Tibial nerve (tissue), 4 donors: ENCODE measurements at regions not wholly inside any gene's neighbourhood (a gene's known extent, or its start where the extent isn't known, plus 50 kb on each side); places are given as distances from the start of the nearest gene placed in this dataset.

Experiments
- DNase-seq, 2 donors: peaks; one replicate each; pipeline ENCODE4 v3.0.0-alpha.2; 2019; ENCODE audit warnings: low spot score in 2 of 2
- H3K27ac ChIP-seq, 4 donors: fragments of 200-600 bp; sonication (generic) in 3 of 4; one replicate each; pipeline ENCODE4 v1.5.1; 2017 to 2019; ENCODE audit warnings: mild to moderate bottlenecking in 1 of 4
- H3K27me3 ChIP-seq, 2 donors: fragments of 200-600 bp; sonication (generic) in 1 of 2; one replicate each; pipeline versions ENCODE4 v1.5.1 to v1.6.0; 2017 to 2019
- H3K36me3 ChIP-seq, 3 donors: fragments of 200-600 bp; sonication (generic); one replicate each; pipeline ENCODE4 v1.5.1; 2018 to 2019
- H3K4me1 ChIP-seq, 4 donors: fragments of 200-600 bp; sonication (generic) in 3 of 4; one replicate each; pipeline ENCODE4 v1.5.1; 2017 to 2019
- H3K4me3 ChIP-seq, 4 donors: fragments of 200-600 bp; sonication (generic) in 3 of 4; one replicate each; pipeline ENCODE4 v1.5.1; 2017 to 2019; ENCODE audit warnings: mild to moderate bottlenecking in 1 of 4, moderate library complexity in 1 of 4
- H3K9me3 ChIP-seq, 4 donors: fragments of 200-600 bp; sonication (generic) in 3 of 4; one replicate each; pipeline ENCODE4 v1.5.1; 2017 to 2019
- EP300 ChIP-seq, 2 donors: sonication (generic); formaldehyde crosslinking; IDR thresholded peaks; one replicate each; pipeline ENCODE4 v1.6.1; 2017; ENCODE audit warnings: antibody characterized with exemption in 2 of 2, mild to moderate bottlenecking in 1 of 2
- POLR2A ChIP-seq, 2 donors: fragments of 450-650 bp; IDR thresholded peaks; one replicate each; pipeline ENCODE4 v1.6.1; 2017; ENCODE audit warnings: antibody characterized with exemption in 2 of 2, mild to moderate bottlenecking in 2 of 2, moderate library complexity in 2 of 2
- WGBS, 2 donors: methylation state at CpG; one replicate each; pipeline ENCODE4 v1.1.5; 2018; 5-methylcytosine and 5-hydroxymethylcytosine counted together
- TF ChIP-seq, protein P1 (sequence below), 5 experiments: fragments of 200-600 bp in 3 of 5; fragments of 450-650 bp in 2 of 5; sonication (generic) in 3 of 5; IDR thresholded peaks; one replicate each; pipeline ENCODE4 v1.5.1; 2016 to 2019; ENCODE audit warnings: antibody characterized with exemption in 5 of 5, mild to moderate bottlenecking in 3 of 5, moderate library complexity in 2 of 5

DNA sequence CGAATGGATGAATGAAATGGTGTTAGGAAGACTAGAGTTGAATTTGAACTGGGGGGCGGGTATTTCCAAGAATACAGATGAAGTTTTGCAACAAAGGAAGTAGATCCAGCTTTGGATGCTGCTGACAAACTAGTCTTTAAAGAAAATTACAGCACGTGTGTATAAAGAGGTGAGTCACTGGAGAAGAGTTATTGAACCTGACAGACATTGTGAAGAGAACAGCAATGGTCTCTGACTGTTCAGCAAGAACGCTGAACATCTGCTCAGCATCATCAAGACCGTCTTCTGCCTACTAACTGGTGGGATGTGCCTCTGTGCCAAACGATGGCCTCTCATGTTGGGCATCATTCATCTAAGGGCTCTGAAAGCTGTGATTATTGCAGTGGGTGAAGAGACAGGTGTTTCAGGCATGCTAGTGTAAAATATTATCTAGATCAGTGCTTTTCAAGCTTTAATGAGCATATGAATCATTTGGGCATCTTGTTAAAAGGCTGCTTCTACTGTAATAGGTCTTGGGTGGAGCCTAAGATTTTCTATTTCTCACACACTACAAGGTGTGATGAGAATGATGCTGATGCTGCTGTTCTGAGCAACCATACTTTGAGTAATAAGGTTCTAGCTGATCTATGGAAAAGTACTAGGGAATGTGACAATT lies 291.3 kb downstream of the PTEN start:
- 89 to 94% methylated on average over 6 of the region's 6 CpGs for WGBS, 2 donors
- Histone ChIP-seq H3K27ac (no peak overlapping the region), H3K4me1 (peaks cover 0 to 20% (median 10%) of the 10 kb centered on the region in 4 donors), H3K9me3 (no peaks in the 10 kb centered on the region), H3K36me3 (no peaks in the 10 kb centered on the region), H3K4me3 (no peak overlapping the region), H3K27me3 (no peaks in the 10 kb centered on the region)
- TF ChIP-seq POLR2A (IDR thresholded peaks at IDR 0.05) (no peak), EP300 (IDR thresholded peaks at IDR 0.05) (no peak)
- TF ChIP-seq, protein P1, sequence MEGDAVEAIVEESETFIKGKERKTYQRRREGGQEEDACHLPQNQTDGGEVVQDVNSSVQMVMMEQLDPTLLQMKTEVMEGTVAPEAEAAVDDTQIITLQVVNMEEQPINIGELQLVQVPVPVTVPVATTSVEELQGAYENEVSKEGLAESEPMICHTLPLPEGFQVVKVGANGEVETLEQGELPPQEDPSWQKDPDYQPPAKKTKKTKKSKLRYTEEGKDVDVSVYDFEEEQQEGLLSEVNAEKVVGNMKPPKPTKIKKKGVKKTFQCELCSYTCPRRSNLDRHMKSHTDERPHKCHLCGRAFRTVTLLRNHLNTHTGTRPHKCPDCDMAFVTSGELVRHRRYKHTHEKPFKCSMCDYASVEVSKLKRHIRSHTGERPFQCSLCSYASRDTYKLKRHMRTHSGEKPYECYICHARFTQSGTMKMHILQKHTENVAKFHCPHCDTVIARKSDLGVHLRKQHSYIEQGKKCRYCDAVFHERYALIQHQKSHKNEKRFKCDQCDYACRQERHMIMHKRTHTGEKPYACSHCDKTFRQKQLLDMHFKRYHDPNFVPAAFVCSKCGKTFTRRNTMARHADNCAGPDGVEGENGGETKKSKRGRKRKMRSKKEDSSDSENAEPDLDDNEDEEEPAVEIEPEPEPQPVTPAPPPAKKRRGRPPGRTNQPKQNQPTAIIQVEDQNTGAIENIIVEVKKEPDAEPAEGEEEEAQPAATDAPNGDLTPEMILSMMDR (IDR thresholded peaks at IDR 0.05) = no peak
- no peak for DNase-seq

DNA sequence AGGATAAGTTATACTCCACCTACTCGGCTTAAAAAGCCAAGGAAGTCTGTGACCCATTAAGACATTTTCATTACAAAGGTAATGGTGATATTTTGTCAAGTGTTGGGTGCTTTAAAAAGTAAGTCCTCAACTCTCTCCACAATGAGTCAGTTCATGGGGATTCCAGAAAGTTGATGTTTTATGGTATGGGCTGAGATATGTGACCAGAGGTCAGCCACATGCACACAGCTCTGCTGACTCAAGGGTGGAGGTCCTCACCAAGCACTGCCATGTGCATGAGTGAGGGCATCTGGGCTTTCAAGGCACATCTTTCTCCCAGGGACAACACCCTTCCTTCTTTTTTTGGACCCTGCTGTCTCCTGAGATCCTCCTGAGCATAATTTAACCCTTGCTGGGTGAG lies 292.9 kb downstream of the PTEN start:
- H3K4me3 ChIP-seq = no peak overlapping the region
- WGBS, 2 donors = 86% methylated on average over 1 of the region's 1 CpG
- H3K27ac ChIP-seq = no peak overlapping the region
- no peak for DNase-seq
- H3K9me3 ChIP-seq = no peaks in the 10 kb centered on the region
- no peaks in the 10 kb centered on the region for H3K36me3 ChIP-seq
- TF ChIP-seq POLR2A (IDR thresholded peaks at IDR 0.05) = no peak
- no peaks in the 10 kb centered on the region for H3K27me3 ChIP-seq
- peaks cover 0 to 29% (median 13%) of the 10 kb centered on the region in 4 donors for H3K4me1 ChIP-seq

DNA sequence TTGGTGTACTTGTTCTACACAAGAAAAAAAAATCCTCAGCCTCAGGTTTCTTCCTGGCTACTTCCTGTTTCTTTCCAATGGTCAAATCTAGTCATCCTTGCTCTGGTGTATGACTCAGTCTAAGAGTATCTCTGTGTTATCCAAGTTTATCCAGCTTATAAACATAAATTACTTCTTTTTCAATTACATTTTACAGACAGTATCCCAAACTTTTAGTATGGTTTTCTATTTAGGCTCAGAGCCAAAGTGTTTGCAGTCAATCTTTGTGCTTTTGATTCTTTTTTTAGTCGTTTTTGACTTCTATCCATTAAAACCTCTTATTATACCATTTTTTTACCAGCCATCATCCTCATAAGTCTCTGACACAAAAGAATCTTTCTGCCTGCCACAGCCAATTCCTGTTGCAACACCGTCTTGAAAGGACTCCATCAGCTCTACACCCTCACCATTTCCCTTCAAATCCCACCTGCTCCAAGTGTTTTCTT lies 294.6 kb downstream of the PTEN start:
- Histone ChIP-seq H3K4me1 (peaks cover 0 to 37% (median 17%) of the 10 kb centered on the region in 4 donors), H3K27me3 (no peaks in the 10 kb centered on the region), H3K9me3 (no peaks in the 10 kb centered on the region), H3K27ac (peak overlapping the region in 3 of 4 donors; percentile 50 to 75 (median 53)), H3K36me3 (no peaks in the 10 kb centered on the region), H3K4me3 (no peak overlapping the region)
- 14 to 15% methylated on average over 2 of the region's 2 CpGs for WGBS, 2 donors
- TF ChIP-seq EP300 (IDR thresholded peaks at IDR 0.05) = peak in 1 of 2 donors; percentile 19
- TF ChIP-seq, protein P1 (IDR thresholded peaks at IDR 0.05) = no peak
- peak in 1 of 2 donors; percentile 48 for DNase-seq

DNA sequence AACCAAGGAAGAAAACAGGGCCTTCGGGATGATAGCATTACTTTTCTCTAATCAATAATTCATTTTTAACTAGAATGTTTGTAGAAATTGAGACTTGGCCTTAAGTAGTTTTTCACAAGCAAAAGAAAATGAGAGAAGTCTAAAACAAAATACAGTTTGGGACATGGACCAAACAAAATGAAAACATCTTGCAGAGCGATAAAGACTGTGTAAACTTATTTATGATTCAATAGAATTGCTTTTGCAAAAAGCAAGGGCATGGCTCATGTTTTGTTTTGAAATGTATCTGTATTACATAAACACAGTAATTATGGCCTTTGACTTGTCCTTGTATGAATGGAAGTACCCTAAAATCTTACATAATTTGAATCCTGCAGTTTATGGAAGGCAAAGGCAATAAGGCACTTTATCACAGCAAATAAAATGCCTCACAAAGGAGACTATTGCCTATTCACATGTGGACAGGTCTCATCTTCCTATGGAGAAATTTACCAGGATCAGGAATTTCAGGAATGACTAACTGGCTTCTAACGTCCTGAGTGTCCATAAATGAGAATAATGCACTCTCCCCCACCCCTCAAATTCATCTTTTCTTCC lies 295.2 kb downstream of the PTEN start:
- no peaks in the 10 kb centered on the region for H3K36me3 ChIP-seq
- H3K4me3 ChIP-seq = no peak overlapping the region
- no peaks in the 10 kb centered on the region for H3K27me3 ChIP-seq
- DNase-seq = no peak
- H3K9me3 ChIP-seq = no peaks in the 10 kb centered on the region
- TF ChIP-seq, protein P1 (IDR thresholded peaks at IDR 0.05) = no peak
- TF ChIP-seq POLR2A (IDR thresholded peaks at IDR 0.05) (no peak), EP300 (IDR thresholded peaks at IDR 0.05) (no peak)
- H3K27ac ChIP-seq = peak overlapping the region in 3 of 4 donors; percentile 4 to 75 (median 50)
- H3K4me1 ChIP-seq = peaks cover 0 to 41% (median 20%) of the 10 kb centered on the region in 4 donors
- WGBS, 2 donors = 32 to 38% methylated on average over 3 of the region's 3 CpGs

DNA sequence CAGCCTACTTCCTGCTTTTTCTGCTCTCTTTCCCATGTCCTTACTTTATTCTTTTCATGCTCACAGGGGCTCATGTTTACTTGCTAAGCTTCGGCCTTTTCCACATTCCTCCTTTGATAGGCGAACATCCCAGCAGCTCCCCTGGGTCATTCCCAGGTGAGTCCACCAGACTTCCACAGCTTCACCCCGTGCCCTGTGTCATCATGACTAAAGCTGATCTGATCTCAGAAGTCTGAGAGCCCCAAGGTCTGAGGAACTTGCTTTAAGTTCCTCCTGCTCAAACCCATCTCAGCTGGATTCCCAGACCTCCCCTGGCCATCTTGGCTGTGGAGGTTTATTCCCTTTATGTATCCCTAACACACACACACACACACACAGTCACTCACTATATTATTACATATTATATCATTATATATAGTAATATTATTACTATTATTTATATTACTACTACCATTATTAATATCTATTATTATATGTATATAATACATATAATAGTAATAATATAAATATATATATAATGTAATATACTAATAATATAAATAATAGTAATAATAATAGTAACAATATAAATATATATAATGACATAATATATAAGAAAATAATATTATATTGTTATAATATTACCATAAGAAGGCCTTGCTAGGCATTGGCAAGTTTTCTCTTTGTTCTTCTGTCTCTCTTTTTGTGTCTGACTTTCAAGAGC lies 295.9 kb downstream of the PTEN start:
- Histone ChIP-seq H3K4me3 (no peak overlapping the region), H3K36me3 (no peaks in the 10 kb centered on the region), H3K9me3 (no peaks in the 10 kb centered on the region), H3K4me1 (peaks cover 0 to 47% (median 22%) of the 10 kb centered on the region in 4 donors), H3K27ac (peak overlapping the region in 3 of 4 donors; percentile 4 to 75 (median 50)), H3K27me3 (no peaks in the 10 kb centered on the region)
- no peak for DNase-seq
- no peak for TF ChIP-seq EP300 (IDR thresholded peaks at IDR 0.05)
- TF ChIP-seq, protein P1 (IDR thresholded peaks at IDR 0.05) = no peak
- 41 to 44% methylated on average over 3 of the region's 3 CpGs for WGBS, 2 donors
